Muscle layer of duodenum (tissue), 2 donors: ENCODE measurements at regions not wholly inside any gene's neighbourhood (a gene's known extent, or its start where the extent isn't known, plus 50 kb on each side); places are given as distances from the start of the nearest gene placed in this dataset.

Experiments used
- H3K27ac ChIP-seq: one replicate; pipeline ENCODE4 v1.7.0; 2013; ENCODE audit warnings: mild to moderate bottlenecking, low read length
- H3K27me3 ChIP-seq: one replicate; pipeline ENCODE4 v1.7.0; 2013; ENCODE audit warnings: low read depth, mild to moderate bottlenecking, control low read depth, low read length
- H3K36me3 ChIP-seq, 2 donors: one replicate each; pipeline ENCODE4 v1.7.0; 2013; ENCODE audit warnings: low read length in 2 of 2, control low read depth in 1 of 2, mild to moderate bottlenecking in 1 of 2; ENCODE audit not compliant: insufficient read depth in 2 of 2, control insufficient read depth in 1 of 2
- H3K4me1 ChIP-seq, 2 donors: one replicate each; pipeline ENCODE4 v1.7.0; 2013; ENCODE audit warnings: low read length in 2 of 2, mild to moderate bottlenecking in 2 of 2, control low read depth in 1 of 2, moderate library complexity in 1 of 2; ENCODE audit not compliant: insufficient read depth in 2 of 2, control insufficient read depth in 1 of 2
- H3K4me3 ChIP-seq, 2 donors: one replicate each; pipeline ENCODE4 v1.7.0; 2013; ENCODE audit warnings: low read length in 2 of 2, low read depth in 1 of 2, mild to moderate bottlenecking in 1 of 2
- H3K9me3 ChIP-seq, 2 donors: one replicate each; pipeline ENCODE4 v1.7.0; 2013; ENCODE audit warnings: low read length in 2 of 2, control low read depth in 1 of 2, mild to moderate bottlenecking in 1 of 2; ENCODE audit not compliant: control insufficient read depth in 1 of 2
- donor health status: healthy.

DNA sequence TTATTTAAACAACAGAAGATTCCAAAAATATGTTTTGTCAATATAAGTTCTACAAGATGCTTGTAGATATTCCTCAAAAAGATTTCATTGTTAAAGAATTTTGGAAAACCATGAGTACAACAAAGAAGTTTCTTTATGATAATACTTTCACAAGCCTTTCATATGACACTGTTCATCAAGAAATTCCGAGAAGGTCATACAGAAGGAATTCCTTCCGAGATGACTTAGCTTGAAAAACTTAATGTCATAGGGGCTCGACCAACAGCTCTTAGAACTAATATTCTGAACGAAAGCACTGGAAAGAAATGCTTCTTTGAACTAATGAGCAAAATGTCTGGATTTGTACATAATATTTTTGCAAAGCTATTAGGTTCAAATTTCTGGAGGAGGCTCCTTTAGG is 403.4 kb downstream of the KLF5 start:
- H3K27me3 ChIP-seq = no peaks in the 10 kb centered on the region
- H3K4me3 ChIP-seq = no peak overlapping the region
- H3K4me1 ChIP-seq = no peaks in the 10 kb centered on the region
- H3K9me3 ChIP-seq = peaks cover 0 to 3% of the 10 kb centered on the region in 2 donors
- H3K27ac ChIP-seq = no peak overlapping the region
- H3K36me3 ChIP-seq = no peaks in the 10 kb centered on the region

DNA sequence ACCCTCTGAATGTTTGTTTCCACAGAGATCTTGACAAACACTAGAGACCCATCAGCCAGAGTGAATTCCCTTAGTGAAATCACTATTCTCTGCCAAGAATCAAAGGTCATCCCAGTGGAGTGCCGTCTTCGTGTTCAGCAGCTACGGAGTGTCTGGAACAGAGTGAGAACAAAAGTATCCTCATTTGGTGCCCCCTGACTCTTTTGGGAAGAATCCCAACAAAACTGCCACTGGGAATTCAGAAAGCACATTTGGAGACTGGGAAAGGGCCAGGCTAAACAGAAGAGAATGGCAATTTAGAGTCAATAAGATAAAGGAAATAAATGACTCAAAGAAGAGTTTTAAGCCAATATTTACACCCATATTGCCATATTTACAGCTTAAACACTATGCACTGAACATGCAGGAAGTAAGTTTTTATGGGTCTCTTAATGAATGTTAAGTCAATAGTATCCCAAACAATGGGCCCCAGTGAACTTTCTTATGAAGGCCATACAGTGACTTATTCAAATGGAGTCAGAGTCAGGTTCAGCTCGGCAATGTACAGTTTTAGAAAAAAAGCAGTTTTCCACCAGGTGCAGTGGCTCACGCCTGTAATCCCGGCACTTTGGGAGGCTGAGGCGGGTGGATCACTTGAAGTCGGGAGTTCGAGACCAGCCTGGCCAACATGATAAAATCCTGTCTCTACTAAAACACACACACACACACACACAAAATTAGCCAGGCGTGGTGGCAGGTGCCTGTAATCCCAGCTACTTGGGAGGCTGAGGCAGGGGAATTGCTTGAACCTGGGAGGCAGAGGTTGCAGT is 392.6 kb downstream of the KLF5 start:
- Histone ChIP-seq H3K36me3 (no peaks in the 10 kb centered on the region), H3K4me1 (no peaks in the 10 kb centered on the region), H3K4me3 (no peak overlapping the region), H3K27me3 (no peaks in the 10 kb centered on the region), H3K27ac (peak overlapping the region; percentile 22), H3K9me3 (no peaks in the 10 kb centered on the region)

DNA sequence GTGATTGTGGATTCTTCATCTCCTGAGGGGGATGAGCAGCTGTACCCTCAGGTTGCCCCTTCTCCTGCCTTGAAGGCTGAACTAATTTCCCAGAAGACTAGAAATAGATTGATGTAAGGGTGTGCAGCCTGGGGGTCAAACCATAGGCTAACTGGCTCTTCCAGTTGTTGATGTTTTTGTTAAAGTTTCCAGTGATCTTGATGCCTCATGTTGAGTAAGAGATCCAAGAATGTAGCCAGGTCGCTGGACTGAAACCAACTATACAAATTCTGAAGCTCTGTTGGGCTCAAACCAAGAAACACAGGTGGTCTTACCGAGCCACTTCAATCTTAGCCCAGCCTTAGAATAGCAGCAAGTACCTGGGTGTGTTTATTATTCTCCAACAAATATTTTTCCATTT is 391.8 kb downstream of the KLF5 start:
- Histone ChIP-seq H3K27me3 (no peaks in the 10 kb centered on the region), H3K9me3 (no peaks in the 10 kb centered on the region), H3K4me1 (no peaks in the 10 kb centered on the region), H3K36me3 (no peaks in the 10 kb centered on the region), H3K4me3 (no peak overlapping the region), H3K27ac (no peak overlapping the region)

DNA sequence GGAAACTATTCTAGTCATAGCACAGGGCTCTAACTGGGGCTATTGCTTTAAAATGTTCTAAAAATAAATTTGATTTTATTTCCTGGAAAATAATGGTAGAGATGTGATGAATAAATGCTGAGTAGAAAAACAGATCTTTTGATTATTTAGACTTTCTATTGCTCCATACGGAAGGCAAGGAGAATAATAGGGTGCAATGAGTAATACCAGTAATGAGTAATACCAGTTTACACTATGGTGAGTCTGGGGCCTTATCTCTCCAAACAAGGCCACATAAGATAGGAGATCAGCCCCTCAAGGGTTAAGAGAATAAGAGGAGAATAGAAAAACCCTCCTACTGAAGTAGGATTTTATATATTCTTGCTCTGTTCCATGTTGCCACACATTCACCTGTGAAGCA is 390.4 kb downstream of the KLF5 start:
- Histone ChIP-seq H3K4me1 (no peaks in the 10 kb centered on the region), H3K27ac (no peak overlapping the region), H3K9me3 (peaks cover 0 to 3% of the 10 kb centered on the region in 2 donors), H3K27me3 (no peaks in the 10 kb centered on the region), H3K36me3 (no peaks in the 10 kb centered on the region), H3K4me3 (no peak overlapping the region)

DNA sequence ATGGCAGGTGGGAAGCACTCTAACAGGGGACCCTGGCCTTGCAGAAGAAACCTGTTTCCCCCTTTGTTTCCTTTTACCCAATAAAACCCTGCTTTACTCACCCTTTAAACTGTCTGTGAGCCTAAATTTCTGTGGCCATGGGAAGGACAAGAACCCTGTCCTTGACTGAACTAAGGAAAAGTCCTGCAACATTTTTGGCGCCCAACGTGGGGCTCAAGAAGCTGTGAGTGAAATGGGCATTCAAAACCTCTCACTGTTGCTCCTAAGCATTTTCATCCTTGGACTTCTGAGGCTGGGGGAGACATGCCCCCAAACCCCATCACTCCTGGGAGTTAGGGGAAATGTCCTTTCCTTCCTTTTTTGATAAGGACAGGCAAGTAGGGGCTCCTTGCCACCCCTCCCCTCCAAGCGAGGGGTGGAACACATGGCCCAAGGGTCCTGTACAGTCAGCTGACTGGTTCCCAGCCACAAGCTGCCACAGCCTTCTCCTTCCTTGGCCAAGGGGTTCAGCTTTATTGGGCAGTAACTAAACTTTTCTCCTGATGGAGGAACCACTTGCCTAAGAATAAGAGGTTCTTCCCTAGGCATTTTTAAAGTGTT is 381.6 kb downstream of the KLF5 start:
- H3K9me3 ChIP-seq = peaks cover 24 to 49% of the 10 kb centered on the region in 2 donors

DNA sequence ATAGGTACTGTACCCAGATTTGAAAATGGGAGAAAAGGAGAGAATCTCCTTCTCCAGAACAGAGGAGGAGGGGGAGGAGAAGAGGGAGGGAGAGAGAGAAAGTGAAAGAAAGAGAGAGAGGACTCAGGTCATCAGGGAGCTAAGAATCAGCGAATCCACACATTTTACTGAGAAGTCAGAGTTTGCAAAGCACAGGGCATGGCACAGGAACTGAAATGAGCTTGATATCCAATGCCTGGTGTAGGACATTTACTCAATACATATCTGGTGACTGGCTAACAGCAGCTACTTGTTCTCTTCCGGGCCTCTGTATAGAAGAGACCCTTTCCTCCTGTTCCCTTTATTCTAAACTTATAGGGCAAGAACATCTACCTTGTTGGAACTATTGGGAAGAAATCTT is 375.1 kb downstream of the KLF5 start:
- H3K4me1 ChIP-seq = no peaks in the 10 kb centered on the region
- H3K27me3 ChIP-seq = no peaks in the 10 kb centered on the region
- no peaks in the 10 kb centered on the region for H3K36me3 ChIP-seq
- no peak overlapping the region for H3K27ac ChIP-seq
- H3K4me3 ChIP-seq = no peak overlapping the region
- peaks cover 7 to 17% of the 10 kb centered on the region in 2 donors for H3K9me3 ChIP-seq

More for the DNA sequence above, 381.6 kb downstream of the KLF5 start:
- Histone ChIP-seq H3K36me3 (no peaks in the 10 kb centered on the region), H3K27me3 (no peaks in the 10 kb centered on the region), H3K4me1 (no peaks in the 10 kb centered on the region), H3K27ac (no peak overlapping the region), H3K4me3 (peak overlapping the region in 1 of 2 donors; percentile 47)

DNA sequence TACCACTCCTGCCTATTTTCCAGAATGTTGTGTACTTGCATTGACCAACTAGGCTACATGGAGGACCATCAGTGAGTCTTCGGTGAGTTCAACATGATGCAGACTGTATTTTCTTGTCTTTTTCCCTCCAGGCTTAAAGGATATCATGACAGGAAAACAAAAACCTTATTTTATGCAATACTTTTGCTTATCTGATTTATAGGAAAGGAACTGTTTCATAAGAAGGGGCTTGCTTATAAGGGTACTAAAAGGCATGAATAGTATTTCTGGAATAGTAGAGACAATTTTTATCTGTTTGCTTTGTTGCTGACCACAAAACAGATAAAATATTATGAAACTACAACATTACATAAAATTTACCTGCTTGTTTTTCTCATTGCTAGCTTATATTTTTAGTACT is 374.7 kb downstream of the KLF5 start:
- H3K9me3 ChIP-seq = peaks cover 7 to 13% of the 10 kb centered on the region in 2 donors
- H3K36me3 ChIP-seq = no peaks in the 10 kb centered on the region
- no peak overlapping the region for H3K27ac ChIP-seq
- H3K27me3 ChIP-seq = no peaks in the 10 kb centered on the region
- H3K4me3 ChIP-seq = no peak overlapping the region
- no peaks in the 10 kb centered on the region for H3K4me1 ChIP-seq

DNA sequence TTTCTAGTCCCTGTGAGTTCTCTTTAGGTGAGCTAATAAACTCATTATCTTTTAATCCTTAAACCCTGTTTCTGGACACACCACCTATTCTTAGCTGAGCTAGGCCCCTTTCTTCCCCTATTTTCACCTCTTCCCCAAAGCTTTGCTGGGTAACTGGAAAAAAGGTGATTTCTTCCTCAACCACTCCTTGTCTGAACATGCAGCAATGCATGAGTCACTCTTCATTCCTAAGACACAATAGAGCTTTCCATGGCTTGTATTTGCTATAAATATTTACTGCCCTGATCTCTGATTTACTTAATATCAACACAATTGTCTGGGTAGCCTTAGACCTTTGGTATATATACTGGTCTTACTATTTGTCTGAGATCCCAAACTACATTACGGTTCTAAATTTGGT is 370.9 kb downstream of the KLF5 start:
- no peaks in the 10 kb centered on the region for H3K27me3 ChIP-seq
- H3K4me3 ChIP-seq = no peak overlapping the region
- no peaks in the 10 kb centered on the region for H3K36me3 ChIP-seq
- H3K27ac ChIP-seq = no peak overlapping the region
- H3K9me3 ChIP-seq = no peaks in the 10 kb centered on the region
- H3K4me1 ChIP-seq = peaks cover 0 to 7% of the 10 kb centered on the region in 2 donors

DNA sequence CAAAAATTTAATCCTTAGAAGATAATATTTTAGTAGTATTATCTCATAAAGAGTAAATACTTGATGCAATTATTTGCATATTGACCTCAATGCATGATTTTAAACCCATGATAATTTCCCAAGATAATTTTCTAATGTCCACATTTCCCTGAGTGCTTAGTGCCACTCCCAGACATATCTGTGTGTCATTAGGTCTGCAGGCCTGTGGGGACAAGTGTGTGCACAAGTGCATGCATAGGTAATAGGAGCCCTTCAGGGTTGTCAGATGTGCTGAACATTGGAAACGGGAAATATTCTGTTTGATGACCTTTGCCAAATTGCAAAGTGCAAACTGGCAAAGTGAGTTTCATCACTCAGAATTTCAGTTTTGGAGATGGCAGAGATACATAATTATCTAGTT is 369.9 kb downstream of the KLF5 start:
- H3K27me3 ChIP-seq = no peaks in the 10 kb centered on the region
- peaks cover 0 to 7% of the 10 kb centered on the region in 2 donors for H3K4me1 ChIP-seq
- H3K36me3 ChIP-seq = no peaks in the 10 kb centered on the region
- H3K9me3 ChIP-seq = no peaks in the 10 kb centered on the region
- no peak overlapping the region for H3K4me3 ChIP-seq
- no peak overlapping the region for H3K27ac ChIP-seq

DNA sequence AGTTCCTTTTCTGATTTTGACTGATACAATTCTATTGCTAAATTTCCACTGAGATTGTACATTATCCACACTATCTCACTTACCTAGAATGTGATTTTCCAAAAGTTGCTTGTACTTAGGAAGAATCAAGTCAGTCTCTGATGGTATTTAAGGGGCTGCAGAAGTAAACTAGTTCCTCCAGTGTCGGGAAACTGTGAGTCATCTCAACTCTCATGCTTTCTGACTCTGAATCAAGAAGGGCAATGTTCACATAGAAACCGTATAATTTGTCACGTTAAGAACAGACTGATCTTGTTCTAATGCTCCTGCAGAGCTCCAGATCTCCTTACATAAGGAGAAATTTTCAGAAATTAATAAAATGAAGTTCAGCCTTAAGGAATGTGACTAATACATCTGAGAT is 369.3 kb downstream of the KLF5 start:
- Histone ChIP-seq H3K9me3 (no peaks in the 10 kb centered on the region), H3K4me1 (peaks cover 0 to 7% of the 10 kb centered on the region in 2 donors), H3K4me3 (no peak overlapping the region), H3K27ac (no peak overlapping the region), H3K27me3 (no peaks in the 10 kb centered on the region), H3K36me3 (no peaks in the 10 kb centered on the region)

DNA sequence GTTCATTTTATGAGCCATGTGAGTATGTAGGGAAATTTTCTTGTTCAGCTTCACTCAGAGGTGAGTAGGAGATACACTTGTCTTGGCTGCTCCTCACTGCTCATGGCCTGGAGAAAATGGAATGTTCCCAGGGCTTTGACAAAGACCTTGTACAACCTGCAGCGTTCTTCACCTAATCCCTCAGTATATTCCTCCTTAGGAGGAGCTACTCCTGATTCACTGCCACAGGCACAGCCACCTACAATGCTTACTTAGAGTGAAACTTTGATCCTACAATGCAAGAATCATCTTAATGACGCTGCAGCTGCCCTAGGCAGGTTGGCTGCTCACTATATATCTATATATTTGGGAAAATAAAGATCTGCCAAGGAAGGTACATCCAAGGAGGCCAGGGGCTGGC is 364.2 kb downstream of the KLF5 start:
- Histone ChIP-seq H3K4me1 (peaks cover 0 to 4% of the 10 kb centered on the region in 2 donors), H3K4me3 (no peak overlapping the region), H3K36me3 (no peaks in the 10 kb centered on the region), H3K27ac (no peak overlapping the region), H3K9me3 (no peaks in the 10 kb centered on the region), H3K27me3 (no peaks in the 10 kb centered on the region)
